ENCODE measurements at regions not wholly inside any gene's neighbourhood (a gene's known extent, or its start where the extent isn't known, plus 50 kb on each side); places are given as distances from the start of the nearest gene placed in this dataset.
A peak's percentile ranks its signal among the peaks of the same experiment; 100 is the strongest.

DNA sequence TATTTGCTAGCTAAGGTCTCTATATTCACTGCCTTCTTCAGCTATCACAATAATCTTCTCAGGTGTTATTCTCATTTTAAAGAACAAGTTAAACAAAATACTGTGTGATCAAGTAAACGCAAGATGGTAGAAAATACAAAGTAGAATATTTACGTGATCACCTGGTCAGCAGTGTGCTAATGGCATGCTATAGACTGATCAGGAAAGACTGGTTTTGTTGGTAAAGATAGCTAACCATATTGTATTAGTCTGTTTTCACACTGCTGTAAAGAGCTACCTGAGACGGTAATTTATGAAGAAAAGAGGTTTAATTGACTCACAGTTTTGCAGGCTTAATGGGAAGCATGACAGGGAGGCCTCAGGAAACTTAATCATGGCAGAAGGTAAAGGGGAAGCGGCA is 50.4 kb downstream of the ZBTB38 start:
- no peak overlapping the region for H3K4me3 ChIP-seq (replicated peaks; ENCODE audit: low read depth, low read length)
- no peak for DNase-seq (ENCODE audit: low read depth)
- TF ChIP-seq, protein P1, sequence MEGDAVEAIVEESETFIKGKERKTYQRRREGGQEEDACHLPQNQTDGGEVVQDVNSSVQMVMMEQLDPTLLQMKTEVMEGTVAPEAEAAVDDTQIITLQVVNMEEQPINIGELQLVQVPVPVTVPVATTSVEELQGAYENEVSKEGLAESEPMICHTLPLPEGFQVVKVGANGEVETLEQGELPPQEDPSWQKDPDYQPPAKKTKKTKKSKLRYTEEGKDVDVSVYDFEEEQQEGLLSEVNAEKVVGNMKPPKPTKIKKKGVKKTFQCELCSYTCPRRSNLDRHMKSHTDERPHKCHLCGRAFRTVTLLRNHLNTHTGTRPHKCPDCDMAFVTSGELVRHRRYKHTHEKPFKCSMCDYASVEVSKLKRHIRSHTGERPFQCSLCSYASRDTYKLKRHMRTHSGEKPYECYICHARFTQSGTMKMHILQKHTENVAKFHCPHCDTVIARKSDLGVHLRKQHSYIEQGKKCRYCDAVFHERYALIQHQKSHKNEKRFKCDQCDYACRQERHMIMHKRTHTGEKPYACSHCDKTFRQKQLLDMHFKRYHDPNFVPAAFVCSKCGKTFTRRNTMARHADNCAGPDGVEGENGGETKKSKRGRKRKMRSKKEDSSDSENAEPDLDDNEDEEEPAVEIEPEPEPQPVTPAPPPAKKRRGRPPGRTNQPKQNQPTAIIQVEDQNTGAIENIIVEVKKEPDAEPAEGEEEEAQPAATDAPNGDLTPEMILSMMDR (IDR thresholded peaks at IDR 0.05; ENCODE audit: low read length, missing control alignments) = no peak

DNA sequence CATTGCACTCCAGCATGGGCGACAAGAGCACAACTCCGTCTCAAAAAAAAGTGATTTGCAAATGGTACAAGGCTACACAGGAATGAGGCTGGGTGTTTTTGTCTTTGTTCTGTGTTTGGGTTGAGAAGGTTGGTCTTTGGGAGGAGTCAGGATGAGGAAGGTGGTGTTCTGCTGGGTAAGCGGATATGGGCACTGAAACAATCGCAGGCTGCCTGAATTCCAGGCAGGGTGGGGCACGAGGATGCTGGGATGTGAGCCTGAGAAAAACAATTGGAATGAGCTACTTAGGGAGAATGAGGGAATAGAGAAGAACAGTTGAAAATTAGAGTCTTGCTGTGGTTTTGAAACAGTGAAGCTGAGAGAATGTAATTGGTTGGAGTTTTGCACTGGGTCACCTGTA is 51.6 kb downstream of the ZBTB38 start:
- H3K4me3 ChIP-seq (replicated peaks; ENCODE audit: low read depth, low read length) = no peak overlapping the region
- TF ChIP-seq, protein P1 (IDR thresholded peaks at IDR 0.05; ENCODE audit: low read length, missing control alignments) = no peak
- DNase-seq (ENCODE audit: low read depth) = no peak

DNA sequence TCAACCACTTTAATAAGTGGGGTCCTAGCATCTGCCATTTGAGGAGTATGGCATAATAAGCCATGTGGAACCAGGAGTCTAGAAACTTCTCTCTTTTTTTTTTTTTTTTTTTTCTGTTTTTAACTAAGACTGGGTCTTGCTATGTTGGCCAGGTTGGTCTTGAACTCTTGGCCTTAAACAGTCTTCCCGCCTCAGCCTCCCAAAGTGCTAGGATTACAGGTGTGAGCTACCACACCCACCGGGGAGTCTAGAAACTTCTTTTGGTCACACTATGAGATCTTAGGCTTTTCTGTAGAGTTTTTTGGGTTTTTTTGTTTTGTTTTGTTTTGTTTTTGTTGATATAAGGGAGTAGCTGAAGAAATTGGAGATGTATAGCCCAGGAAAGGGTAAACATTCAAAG is 52.9 kb downstream of the ZBTB38 start:
- TF ChIP-seq, protein P1 (IDR thresholded peaks at IDR 0.05; ENCODE audit: low read length, missing control alignments) = no peak
- H3K4me3 ChIP-seq (replicated peaks; ENCODE audit: low read depth, low read length) = no peak overlapping the region
- no peak for DNase-seq (ENCODE audit: low read depth)

DNA sequence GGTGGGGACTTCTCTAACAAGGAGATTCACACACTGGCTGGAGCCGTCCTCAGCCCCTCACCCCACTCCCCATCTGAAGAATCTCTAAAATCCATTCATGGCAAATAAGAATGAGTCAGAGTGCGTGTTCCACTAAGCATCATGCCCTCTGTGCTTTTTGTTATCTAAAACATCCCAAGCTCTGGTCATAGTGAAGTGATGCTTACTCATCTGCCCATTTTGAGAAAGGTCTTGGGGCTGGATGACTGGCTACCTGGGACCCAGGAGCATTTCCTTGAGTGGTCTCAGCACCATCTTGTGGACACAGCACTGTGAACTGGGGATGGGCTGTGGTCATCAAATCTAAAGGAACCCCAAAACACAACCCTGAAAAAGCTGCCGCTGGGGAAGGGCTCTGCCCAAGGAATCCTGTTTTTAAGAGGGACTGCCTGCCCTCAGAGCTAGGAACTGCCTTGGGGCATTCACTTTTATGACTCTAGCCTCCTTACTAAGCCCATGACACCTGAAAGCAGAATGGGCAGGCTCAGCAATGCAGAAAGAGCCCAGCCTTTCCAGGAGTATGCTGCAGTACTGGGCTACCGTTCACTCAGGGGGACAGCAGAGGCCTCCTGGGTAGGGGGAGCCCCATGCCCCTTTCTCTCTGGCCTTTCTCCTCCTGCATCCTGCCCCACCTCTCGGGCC is 53.5 kb downstream of the ZBTB38 start:
- TF ChIP-seq, protein P1 (IDR thresholded peaks at IDR 0.05; ENCODE audit: low read length, missing control alignments) = no peak
- DNase-seq (ENCODE audit: low read depth) = peak; percentile 70

DNA sequence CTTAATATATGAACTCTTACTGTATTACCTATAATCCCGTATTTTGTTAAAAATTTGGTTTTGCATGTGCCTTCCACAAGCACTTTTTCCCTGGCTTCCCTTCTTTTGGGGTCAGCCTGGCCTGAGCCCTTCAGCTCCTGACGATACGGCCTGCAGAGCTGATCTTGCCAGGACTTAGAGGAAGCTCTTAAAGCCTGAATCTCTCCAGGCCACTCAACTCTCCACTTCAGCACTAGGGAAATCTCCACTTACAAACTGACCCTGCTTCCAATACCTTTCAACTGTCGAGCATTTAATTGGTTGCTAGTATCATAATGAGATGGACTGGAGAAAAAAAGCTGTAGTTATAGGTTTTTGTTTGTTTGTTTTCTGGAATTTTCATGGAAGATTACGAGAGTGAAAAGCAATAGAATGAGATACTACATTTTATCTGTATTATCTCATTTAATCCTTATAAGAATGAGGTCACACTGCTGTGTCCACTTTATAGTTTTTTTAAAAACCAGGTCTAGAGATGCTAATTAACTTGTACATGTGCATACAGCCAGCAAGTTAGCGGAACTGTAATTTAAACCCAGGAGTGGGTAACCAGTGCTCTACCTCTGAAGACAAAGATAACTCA is 54.8 kb downstream of the ZBTB38 start:
- TF ChIP-seq, protein P1 (IDR thresholded peaks at IDR 0.05; ENCODE audit: low read length, missing control alignments) = no peak

More for the DNA sequence above, 53.5 kb downstream of the ZBTB38 start:
- H3K4me3 ChIP-seq (replicated peaks; ENCODE audit: low read depth, low read length) = no peak overlapping the region

DNA sequence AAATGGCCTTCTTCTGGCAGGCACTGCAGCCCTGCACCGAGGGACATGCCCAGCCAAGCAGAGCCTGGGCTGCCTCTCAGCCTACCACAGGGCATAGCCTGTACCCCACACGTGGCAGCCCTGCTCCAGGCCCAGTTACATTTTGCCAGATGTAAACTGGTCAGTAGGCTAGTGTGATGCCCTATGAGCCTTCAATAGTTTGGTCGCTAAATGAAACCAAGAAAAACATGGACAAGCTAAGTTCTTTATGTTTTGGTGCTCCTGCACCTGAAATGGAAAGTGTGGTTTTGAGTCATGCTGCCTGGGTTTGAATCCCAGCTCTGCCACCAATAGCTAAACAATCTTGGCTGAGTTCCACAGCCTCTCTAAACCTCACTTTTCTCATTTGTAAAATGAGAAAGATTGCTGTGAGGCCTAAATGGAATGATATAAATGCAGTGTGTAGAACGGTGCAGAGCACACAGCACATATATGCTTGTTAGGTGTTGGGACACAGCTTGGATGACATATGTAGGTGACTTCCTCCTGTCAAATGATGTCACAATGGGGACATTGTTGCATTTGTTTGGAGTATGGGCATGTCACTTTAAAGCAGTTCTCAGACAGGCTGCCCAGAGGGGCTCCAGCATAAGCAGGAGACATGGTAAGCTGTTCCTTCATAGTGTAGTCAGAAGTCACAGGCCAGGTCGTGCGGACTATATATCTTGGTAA is 57.4 kb downstream of the ZBTB38 start:
- TF ChIP-seq, protein P1 (IDR thresholded peaks at IDR 0.05; ENCODE audit: low read length, missing control alignments) = no peak
- DNase-seq (ENCODE audit: low read depth) = no peak
- no peak overlapping the region for H3K4me3 ChIP-seq (replicated peaks; ENCODE audit: low read depth, low read length)

More for the DNA sequence above, 54.8 kb downstream of the ZBTB38 start:
- no peak overlapping the region for H3K4me3 ChIP-seq (replicated peaks; ENCODE audit: low read depth, low read length)
- no peak for DNase-seq (ENCODE audit: low read depth)

Data from fibroblast of pulmonary artery (primary cell).